CD4-positive, alpha-beta T cell treated with Interferon alpha-2 for 1 hour (primary cell): ENCODE measurements at regions not wholly inside any gene's neighbourhood (a gene's known extent, or its start where the extent isn't known, plus 50 kb on each side); places are given as distances from the start of the nearest gene placed in this dataset.
A peak's percentile ranks its signal among the peaks of the same experiment; 100 is the strongest.

ENCODE experiments used
- DNase-seq, 2 donors: peaks; one replicate each; pipeline ENCODE4 v3.0.0-alpha.2; 2020 to 2022

GRCh38 chr21:14716761-14717396 is 170.8 kb upstream of the SAMSN1 start:
- no peak for DNase-seq

- no peak for DNase-seq
Measured at GRCh38 chr21:14713109-14713508, 167.0 kb upstream of the SAMSN1 start.

GRCh38 chr21:14712121-14712715 is 166.1 kb upstream of the SAMSN1 start:
- DNase-seq = no peak

GRCh38 chr21:14711287-14711686 is 165.2 kb upstream of the SAMSN1 start:
- DNase-seq = no peak

- no peak for DNase-seq
Measured at GRCh38 chr21:14707511-14708020, 161.5 kb upstream of the SAMSN1 start.

- DNase-seq = no peak
Measured at GRCh38 chr21:14706712-14707510, 160.8 kb upstream of the SAMSN1 start.

GRCh38 chr21:14699433-14700407 is 153.6 kb upstream of the SAMSN1 start:
- DNase-seq = no peak

GRCh38 chr21:14697769-14698168 is 151.7 kb upstream of the SAMSN1 start:
- DNase-seq = no peak

GRCh38 chr21:14694817-14695216 is 148.7 kb upstream of the SAMSN1 start:
- DNase-seq = no peak

- DNase-seq = no peak
Measured at GRCh38 chr21:14693997-14694396, 147.9 kb upstream of the SAMSN1 start.

GRCh38 chr21:14691914-14692313 is 145.8 kb upstream of the SAMSN1 start:
- no peak for DNase-seq

- DNase-seq = peak in 1 of 2 donors; percentile 13
Measured at GRCh38 chr21:14690886-14691285, 144.8 kb upstream of the SAMSN1 start.

- DNase-seq = no peak
Measured at GRCh38 chr21:14688936-14689335, 142.8 kb upstream of the SAMSN1 start.

- no peak for DNase-seq
Measured at GRCh38 chr21:14688412-14688811, 142.3 kb upstream of the SAMSN1 start.

GRCh38 chr21:14687268-14687625 is 141.1 kb upstream of the SAMSN1 start:
- DNase-seq = peak; percentile 5 to 14

- peak in 1 of 2 donors; percentile 35 for DNase-seq
Measured at GRCh38 chr21:14686466-14687267, 140.6 kb upstream of the SAMSN1 start.

- no peak for DNase-seq
Measured at GRCh38 chr21:14685568-14685967, 139.5 kb upstream of the SAMSN1 start.

GRCh38 chr21:14684071-14684470 is 138.0 kb upstream of the SAMSN1 start:
- peak in 1 of 2 donors; percentile 15 for DNase-seq

GRCh38 chr21:14683063-14683462 is 136.9 kb upstream of the SAMSN1 start:
- DNase-seq = no peak

- no peak for DNase-seq
Measured at GRCh38 chr21:14678973-14679574, 133.0 kb upstream of the SAMSN1 start.

GRCh38 chr21:14677639-14678179 is 131.6 kb upstream of the SAMSN1 start:
- no peak for DNase-seq
